K562 (cell line): ENCODE measurements at regions not wholly inside any gene's neighbourhood (a gene's known extent, or its start where the extent isn't known, plus 50 kb on each side); places are given as distances from the start of the nearest gene placed in this dataset.
A peak's percentile ranks its signal among the peaks of the same experiment; 100 is the strongest.

Source experiments
- ATAC-seq: fragments of 200-7000 bp; cut with Tn5 transposase; 3 replicates; pipeline ENCODE4 v1.9.1; 2020; ENCODE audit warnings: moderate library complexity
- BruUV-seq: library from RNA; stranded (reverse); fragments of 400-500 nt; replicated peaks from 2 replicates; lab custom pipeline; 2021; lab: Mats Ljungman, UMichigan
- CTCF ChIA-PET: fragments of 300-600 bp; formaldehyde crosslinking; extraction: SDS; loops from one replicate; lab custom pipeline; 2021; ENCODE audit warnings: low intra/inter-chr PET ratio; lab: Yijun Ruan, JAX
- POLR2A ChIA-PET: fragments of 300-600, 350-650 bp; sonication (Branson Sonifier 250); formaldehyde crosslinking; extraction: SDS; loops from one replicate; lab custom pipeline; 2021; ENCODE audit warnings: antibody characterized with exemption, inconsistent platforms; lab: Yijun Ruan, JAX
- DNase-seq, 4 experiments: peaks; one replicate each; pipeline versions ENCODE4 v3.0.0 to v3.0.0-alpha.2; 2011 to 2018; ENCODE audit warnings: low spot score in 3 of 4, mixed read lengths in 3 of 4; ENCODE audit errors: extremely low read depth in 1 of 4
- FAIRE-seq: peaks from 2 replicates; lab custom pipeline; 2011; peaks lifted over from hg19 to GRCh38; lab: Jason Lieb, UNC
- H2AFZ ChIP-seq: 2 replicates; pipeline ENCODE4 v1.6.0; 2011; ENCODE audit warnings: low read depth, low read length, control low read depth, inconsistent platforms
- H3K27ac ChIP-seq: fragments of 200-600 bp; 3 replicates; pipeline ENCODE4 v1.8.0; 2011; ENCODE audit warnings: low read depth, mild to moderate bottlenecking, control low read depth, inconsistent platforms, low read length, moderate library complexity, mixed read lengths; ENCODE audit errors: extremely low read depth
- H3K27me3 ChIP-seq, 2 experiments: fragments of 300-600 bp in 1 of 2; 2 replicates in 1 of 2; 3 replicates in 1 of 2; pipeline versions ENCODE4 v1.6.0 to v1.8.0; 2011; ENCODE audit warnings: inconsistent platforms in 2 of 2, low read length in 2 of 2, mild to moderate bottlenecking in 1 of 2, mixed read lengths in 1 of 2, moderate library complexity in 1 of 2; ENCODE audit not compliant: control insufficient read depth in 2 of 2, insufficient read depth in 2 of 2
- H3K36me3 ChIP-seq: fragments of 300-600 bp; 3 replicates; pipeline ENCODE4 v1.8.0; 2011; ENCODE audit warnings: mild to moderate bottlenecking, low read length, inconsistent platforms; ENCODE audit not compliant: control insufficient read depth, insufficient read depth
- H3K4me1 ChIP-seq, 2 experiments: fragments of 200-600 bp in 1 of 2; replicated peaks in 1 of 2; 2 replicates in 1 of 2; 3 replicates in 1 of 2; pipeline versions ENCODE4 v1.5.1 to v1.8.0; 2011; ENCODE audit warnings: inconsistent platforms in 2 of 2, low read length in 2 of 2, mild to moderate bottlenecking in 1 of 2, mixed read lengths in 1 of 2, moderate library complexity in 1 of 2; ENCODE audit not compliant: control insufficient read depth in 2 of 2, insufficient read depth in 2 of 2
- H3K4me2 ChIP-seq: 2 replicates; pipeline ENCODE4 v1.6.1; 2011; ENCODE audit warnings: low read length, control low read depth, inconsistent platforms, mixed read lengths; ENCODE audit not compliant: insufficient read depth
- H3K4me3 ChIP-seq: fragments of 200-600 bp; sonication (generic), shearing (Covaris generic); 2 replicates; pipeline ENCODE4 v1.5.1; 2016; ENCODE audit warnings: control low read depth, inconsistent platforms
- H3K79me2 ChIP-seq: fragments of 200-600 bp; 3 replicates; pipeline ENCODE4 v1.8.0; 2011; ENCODE audit warnings: low read length, inconsistent platforms; ENCODE audit not compliant: control insufficient read depth, insufficient read depth
- H3K9ac ChIP-seq, 2 experiments: 2 replicates each; pipeline versions ENCODE4 v1.6.0 to v1.6.1; 2011; ENCODE audit warnings: low read depth in 2 of 2, low read length in 2 of 2, control low read depth in 1 of 2, inconsistent platforms in 1 of 2, mild to moderate bottlenecking in 1 of 2, mixed read lengths in 1 of 2; ENCODE audit not compliant: insufficient read depth in 1 of 2
- H3K9me1 ChIP-seq: one replicate; pipeline ENCODE4 v1.6.0; 2011; ENCODE audit warnings: inconsistent platforms, mild to moderate bottlenecking, low read length, moderate library complexity; ENCODE audit not compliant: control insufficient read depth, insufficient read depth
- H3K9me3 ChIP-seq: replicated peaks from 2 replicates; pipeline ENCODE4 v1.5.1; 2011; ENCODE audit warnings: low read depth, low read length, inconsistent platforms; ENCODE audit not compliant: control insufficient read depth, insufficient read depth
- H4K20me1 ChIP-seq: replicated peaks from 2 replicates; pipeline ENCODE4 v1.6.1; 2011; ENCODE audit warnings: low read length, inconsistent platforms, mixed read lengths; ENCODE audit not compliant: control insufficient read depth, insufficient read depth
- ADNP ChIP-seq: fragments of 200-800 bp; sonication (Bioruptor generic); IDR thresholded peaks from 2 replicates; pipeline ENCODE4 v1.6.1; 2016; ENCODE audit warnings: missing genetic modification characterization, missing compliant biosample characterization
- FOXA3 ChIP-seq, 2 experiments: fragments of 450-650 bp in 1 of 2; sonication (generic) in 1 of 2; formaldehyde crosslinking; IDR thresholded peaks in 1 of 2; conservative IDR thresholded peaks in 1 of 2; 2 replicates each; pipeline versions ENCODE4 v1.4.0 to v1.8.0; 2020 to 2022; ENCODE audit warnings: mild to moderate bottlenecking in 2 of 2, missing genetic modification reagents in 1 of 2
- ILK ChIP-seq: fragments of 450-650 bp; IDR thresholded peaks from 2 replicates; pipeline ENCODE4 v1.6.1; 2016; ENCODE audit warnings: missing genetic modification characterization, low read depth, mild to moderate bottlenecking, missing compliant biosample characterization, moderate library complexity, borderline replicate concordance
- MCM7 ChIP-seq, 2 experiments: fragments of 450-650 bp; IDR thresholded peaks; 2 replicates each; pipeline ENCODE4 v1.6.1; 2016 to 2018
- NR2C1 ChIP-seq, 2 experiments: fragments of 450-650 bp; IDR thresholded peaks; 2 replicates each; pipeline ENCODE4 v1.6.1; 2017; ENCODE audit warnings: mild to moderate bottlenecking in 2 of 2, antibody characterized with exemption in 1 of 2, inconsistent platforms in 1 of 2, missing compliant biosample characterization in 1 of 2, missing genetic modification characterization in 1 of 2
- PCBP2 ChIP-seq: fragments of 200-400 bp; formaldehyde crosslinking; IDR thresholded peaks from 2 replicates; pipeline ENCODE4 v1.6.1; 2018; ENCODE audit warnings: low read length, low read depth, mild to moderate bottlenecking, moderate library complexity; ENCODE audit not compliant: poor library complexity, severe bottlenecking
- RBFOX2 ChIP-seq: fragments of 200-400 bp; formaldehyde crosslinking; IDR thresholded peaks from 2 replicates; pipeline ENCODE4 v1.6.1; 2017; ENCODE audit warnings: low read depth, mild to moderate bottlenecking, low read length, moderate library complexity
- RBM14 ChIP-seq: fragments of 200-400 bp; formaldehyde crosslinking; IDR thresholded peaks from 2 replicates; pipeline ENCODE4 v1.6.1; 2018; ENCODE audit warnings: low read depth, mild to moderate bottlenecking, low read length, moderate library complexity, borderline replicate concordance; ENCODE audit not compliant: insufficient read depth
- RBM15 ChIP-seq: fragments of 200-400 bp; formaldehyde crosslinking; IDR thresholded peaks from 2 replicates; pipeline ENCODE4 v1.6.1; 2018; ENCODE audit warnings: mild to moderate bottlenecking, low read length, moderate library complexity; ENCODE audit not compliant: insufficient read depth
- SMAD3 ChIP-seq: fragments of 450-650 bp; formaldehyde crosslinking; conservative IDR thresholded peaks from 2 replicates; pipeline ENCODE4 v1.4.0; 2020; ENCODE audit warnings: mild to moderate bottlenecking
- SPI1 ChIP-seq: IDR thresholded peaks from 2 replicates; pipeline ENCODE4 v1.6.1; 2011; ENCODE audit warnings: low read depth, low read length, control low read depth, borderline replicate concordance
- TEAD1 ChIP-seq, 2 experiments: fragments of 450-650 bp in 1 of 2; sonication (generic) in 1 of 2; formaldehyde crosslinking; IDR thresholded peaks; 2 replicates each; pipeline versions ENCODE4 v1.4.0 to v1.8.0; 2020 to 2022; ENCODE audit warnings: mild to moderate bottlenecking in 2 of 2, missing genetic modification reagents in 1 of 2
- ZNF830 ChIP-seq: fragments of 250-450 bp; sonication (Bioruptor Pico); IDR thresholded peaks from 2 replicates; pipeline ENCODE4 v1.5.0; 2021; ENCODE audit warnings: mild to moderate bottlenecking
- WGBS: fragments of 100-300 bp; shearing (Covaris generic); methylation state at CpG from one replicate; pipeline ENCODE4 v1.1.6; 2016; ENCODE audit warnings: low coverage, mixed read lengths; ENCODE audit not compliant: insufficient coverage; ENCODE audit errors: missing lambda C conversion rate; 5-methylcytosine and 5-hydroxymethylcytosine counted together
- in situ Hi-C: fragments of 300-500 bp; cut with MboI; formaldehyde crosslinking; loops from 4 replicates; pipeline ENCODE4 v1.15.0; 2018; ENCODE audit warnings: inconsistent platforms, mixed read lengths
- intact Hi-C: fragments of 100-400 bp; cut with micrococcal nuclease; formaldehyde crosslinking; loops from 2 replicates; pipeline ENCODE4 v1.14.2; 2022

GRCh38 chr2:12256206-12256605 is 460.5 kb upstream of the TRIB2 start:
- TF ChIP-seq RBFOX2 (no peak), SPI1 (peak; percentile 19; the same call in 1 of the 2 replicates), ILK (no peak), FOXA3 (CRISPR knock-in tag; conservative IDR thresholded peaks at IDR 0.05 in 1 of 2, IDR thresholded peaks at IDR 0.05 in 1 of 2) (0 out of 4 replicates have a peak, but pooled peaks of 1 of the 2 experiments have one; percentile 24)
- TF ChIP-seq, all 486 proteins: peak for 2
- in situ Hi-C loops: no loop called here
- Histone ChIP-seq H3K27ac (no peak overlapping the region), H3K9me3 (no peaks in the 10 kb centered on the region), H3K27me3 (no peaks in the 10 kb centered on the region), H2AFZ (peak overlapping the region; percentile 57; the same call in 1 of the 2 replicates), H3K4me2 (no peak overlapping the region), H3K4me3 (no peak overlapping the region), H3K9ac (no peak overlapping the region), H3K36me3 (no peaks in the 10 kb centered on the region), H4K20me1 (no peaks in the 10 kb centered on the region), H3K79me2 (no peaks in the 10 kb centered on the region), H3K4me1 (peaks cover 3 to 16% of the 10 kb centered on the region in 2 experiments; a peak in 4 of 5 replicates), H3K9me1 (no peaks in the 10 kb centered on the region)
- FAIRE-seq: no peak
- ATAC-seq: no peak
- no peak for DNase-seq
- intact Hi-C loops: no loop called here
- ChIA-PET POLR2A (interaction anchor here (0.5 kb wide), 1 partner anchor 219 kb away, joined by 3 read pairs; no protein-coding TSS in a partner anchor), CTCF (no interaction called here)
- BruUV-seq: no TSS peak
- 22% methylated on average over 2 of the region's 2 CpGs for WGBS

DNA sequence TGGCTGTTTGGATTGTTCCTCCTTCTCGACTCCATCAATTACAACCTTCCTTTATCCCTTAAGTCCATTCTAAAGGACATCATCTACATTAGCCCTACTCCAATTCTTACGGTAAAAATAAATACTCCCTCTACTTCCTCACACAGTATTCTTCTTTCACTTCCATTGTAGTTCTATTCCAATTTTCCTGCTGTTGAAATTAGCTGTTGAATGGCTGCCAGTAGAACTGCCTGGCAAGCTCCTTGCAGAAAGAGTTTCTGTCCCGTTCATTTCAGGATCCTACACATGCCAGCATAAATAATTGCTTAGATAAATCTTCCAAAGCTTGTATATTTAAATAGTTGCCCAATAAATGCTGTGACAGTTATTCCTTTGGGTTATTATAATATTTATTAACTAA is 459.3 kb upstream of the TRIB2 start:
- intact Hi-C loops (no loop called here), in situ Hi-C loops (no loop called here)
- 80% methylated on average over 3 of the region's 3 CpGs for WGBS
- no peak for ATAC-seq
- Histone ChIP-seq H3K27ac (no peak overlapping the region), H3K36me3 (no peaks in the 10 kb centered on the region), H3K27me3 (no peaks in the 10 kb centered on the region), H2AFZ (no peak overlapping the region), H3K9me3 (no peaks in the 10 kb centered on the region), H3K9me1 (no peaks in the 10 kb centered on the region), H3K4me3 (no peak overlapping the region), H3K4me2 (no peak overlapping the region), H4K20me1 (no peaks in the 10 kb centered on the region), H3K9ac (no peak overlapping the region), H3K4me1 (peaks cover 3 to 16% of the 10 kb centered on the region in 2 experiments; a peak in 4 of 5 replicates), H3K79me2 (no peaks in the 10 kb centered on the region)
- POLR2A ChIA-PET: interaction anchor here (1.0 to 1.5 kb wide), 4 partner anchors 8 to 29 kb away, joined by 3 to 5 read pairs (median 4); no protein-coding TSS in a partner anchor
- CTCF ChIA-PET: no interaction called here
- DNase-seq: no peak
- no peak for FAIRE-seq
- BruUV-seq: no TSS peak
- no peak for TF ChIP-seq RBM14
- TF ChIP-seq PCBP2: no peak
- no peak for TF ChIP-seq TEAD1 (CRISPR knock-in tag; IDR thresholded peaks at IDR 0.05)
- no peak for TF ChIP-seq RBM15
- TF ChIP-seq ZNF830 (CRISPR knock-in tag): no peak
- no peak for TF ChIP-seq NR2C1 (IDR thresholded peaks at IDR 0.05)
- TF ChIP-seq NR2C1 (tag; IDR thresholded peaks at IDR 0.05): no peak
- TF ChIP-seq MCM7 (IDR thresholded peaks at IDR 0.05): no peak
- no peak for TF ChIP-seq ADNP (tag)
- no peak for TF ChIP-seq SMAD3 (CRISPR knock-in tag)
